Small intestine (tissue), 7 donors: ENCODE measurements at regions not wholly inside any gene's neighbourhood (a gene's known extent, or its start where the extent isn't known, plus 50 kb on each side); places are given as distances from the start of the nearest gene placed in this dataset.

Experiments used
- DNase-seq, 2 donors: peaks; one replicate each; pipeline versions ENCODE4 v3.0.0 to v3.0.0-alpha.2; 2013
- FAIRE-seq: peaks from 2 replicates; lab custom pipeline; 2012; peaks lifted over from hg19 to GRCh38; lab: Jason Lieb, UNC
- H3K27ac ChIP-seq, 3 donors: one replicate each; pipeline ENCODE4 v1.5.1; 2013; ENCODE audit warnings: low read length in 2 of 3, mild to moderate bottlenecking in 2 of 3, control low read depth in 1 of 3, inconsistent platforms in 1 of 3, low read depth in 1 of 3, moderate library complexity in 1 of 3
- H3K27me3 ChIP-seq, 3 donors: one replicate each; pipeline ENCODE4 v1.6.1; 2013; ENCODE audit warnings: low read length in 3 of 3, inconsistent platforms in 1 of 3; ENCODE audit not compliant: control insufficient read depth in 3 of 3, insufficient read depth in 3 of 3
- H3K36me3 ChIP-seq, 3 donors: one replicate each; pipeline ENCODE4 v1.6.1; 2013; ENCODE audit warnings: low read length in 3 of 3, inconsistent platforms in 1 of 3, low read depth in 1 of 3, mild to moderate bottlenecking in 1 of 3, moderate library complexity in 1 of 3; ENCODE audit not compliant: control insufficient read depth in 3 of 3, insufficient read depth in 2 of 3
- H3K4me1 ChIP-seq, 3 donors: one replicate each; pipeline ENCODE4 v1.6.1; 2013; ENCODE audit warnings: low read length in 2 of 3, inconsistent platforms in 1 of 3, low read depth in 1 of 3, mild to moderate bottlenecking in 1 of 3, moderate library complexity in 1 of 3; ENCODE audit not compliant: control insufficient read depth in 3 of 3, insufficient read depth in 2 of 3
- H3K4me3 ChIP-seq, 3 donors: one replicate each; pipeline ENCODE4 v1.5.1; 2013; ENCODE audit warnings: low read length in 3 of 3, control low read depth in 1 of 3, inconsistent platforms in 1 of 3, low read depth in 1 of 3, mild to moderate bottlenecking in 1 of 3, moderate library complexity in 1 of 3
- H3K9me3 ChIP-seq, 2 donors: one replicate each; pipeline ENCODE4 v1.6.1; 2013; ENCODE audit warnings: low read depth in 1 of 2, low read length in 1 of 2; ENCODE audit not compliant: control insufficient read depth in 2 of 2, insufficient read depth in 1 of 2
- WGBS, 3 donors: extraction: QIAGEN DNeasy Blood & Tissue Kit; methylation state at CpG; one replicate each; pipeline ENCODE4 v1.1.7; 2013; 5-methylcytosine and 5-hydroxymethylcytosine counted together
- donor health status: healthy with polysubstance abuse.
- donor health status: control.
- donor health status: control.
- donor health status: Bipolar disorder and iron deficiency.
- donor health status: healthy.

- 93 to 98% (median 96%) methylated on average over 9 of the region's 9 CpGs for WGBS, 3 donors
- no peaks in the 10 kb centered on the region for H3K9me3 ChIP-seq
- H3K27me3 ChIP-seq = no peaks in the 10 kb centered on the region
- no peak for DNase-seq
- no peak overlapping the region for H3K4me3 ChIP-seq
- no peaks in the 10 kb centered on the region for H3K36me3 ChIP-seq
- FAIRE-seq = no peak
- peaks cover 0 to 7% (median 5%) of the 10 kb centered on the region in 3 donors for H3K4me1 ChIP-seq
- no peak overlapping the region for H3K27ac ChIP-seq
Observed at GRCh38 chr6:43859213-43859612, 89.2 kb downstream of the VEGFA start.

GRCh38 chr6:43858161-43859153 is 88.4 kb downstream of the VEGFA start:
- H3K9me3 ChIP-seq = no peaks in the 10 kb centered on the region
- 83 to 87% (median 87%) methylated on average over 11 of the region's 11 CpGs for WGBS, 3 donors
- H3K4me3 ChIP-seq = no peak overlapping the region
- H3K36me3 ChIP-seq = no peaks in the 10 kb centered on the region
- H3K4me1 ChIP-seq = peaks cover 0 to 12% (median 5%) of the 10 kb centered on the region in 3 donors
- no peak for DNase-seq
- no peak overlapping the region for H3K27ac ChIP-seq
- FAIRE-seq = no peak
- H3K27me3 ChIP-seq = no peaks in the 10 kb centered on the region

DNA sequence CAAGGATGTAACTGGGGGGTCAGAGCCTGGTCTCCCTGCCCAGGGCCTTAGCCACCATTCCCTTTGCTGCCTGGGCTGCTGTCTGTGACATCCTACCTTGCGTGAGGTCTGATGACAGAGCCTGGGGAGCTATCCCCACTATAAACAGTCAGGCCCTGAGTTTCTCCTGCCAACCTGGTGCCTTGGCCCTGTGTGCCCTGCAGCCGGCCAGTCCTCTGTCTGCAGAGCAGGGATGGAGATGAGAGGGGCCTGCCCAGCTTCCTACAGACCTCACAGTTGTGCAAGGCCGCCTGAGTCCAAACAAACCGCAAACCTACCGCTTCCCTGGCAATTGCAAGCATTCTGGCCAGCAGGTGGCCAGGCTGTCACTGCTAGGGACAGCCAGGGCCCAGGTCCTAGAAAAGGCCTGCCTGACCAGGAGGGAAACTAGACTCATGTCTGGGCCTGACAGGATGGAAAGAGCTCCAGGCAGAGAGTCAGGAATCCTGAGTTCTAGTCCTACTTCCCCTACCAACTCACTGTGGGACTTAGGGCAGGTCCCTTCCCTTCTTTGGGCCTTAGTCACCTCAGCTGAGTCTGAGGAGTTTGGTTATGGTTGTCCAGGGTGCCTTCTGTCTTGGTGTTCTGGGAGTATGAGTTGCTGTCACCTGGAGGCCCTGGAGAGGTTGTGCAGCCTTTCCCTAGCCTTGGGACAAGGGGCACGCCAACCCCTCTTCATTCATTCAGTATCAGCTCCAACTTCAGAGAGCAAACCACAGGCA is 86.2 kb downstream of the VEGFA start:
- no peaks in the 10 kb centered on the region for H3K36me3 ChIP-seq
- peaks cover 0 to 17% (median 5%) of the 10 kb centered on the region in 3 donors for H3K4me1 ChIP-seq
- H3K9me3 ChIP-seq = no peaks in the 10 kb centered on the region
- no peak overlapping the region for H3K27ac ChIP-seq
- no peaks in the 10 kb centered on the region for H3K27me3 ChIP-seq
- FAIRE-seq (no peak), DNase-seq (peak; percentile 61 to 62)
- H3K4me3 ChIP-seq = no peak overlapping the region
- WGBS, 3 donors = 64 to 83% (median 72%) methylated on average over 6 of the region's 6 CpGs

DNA sequence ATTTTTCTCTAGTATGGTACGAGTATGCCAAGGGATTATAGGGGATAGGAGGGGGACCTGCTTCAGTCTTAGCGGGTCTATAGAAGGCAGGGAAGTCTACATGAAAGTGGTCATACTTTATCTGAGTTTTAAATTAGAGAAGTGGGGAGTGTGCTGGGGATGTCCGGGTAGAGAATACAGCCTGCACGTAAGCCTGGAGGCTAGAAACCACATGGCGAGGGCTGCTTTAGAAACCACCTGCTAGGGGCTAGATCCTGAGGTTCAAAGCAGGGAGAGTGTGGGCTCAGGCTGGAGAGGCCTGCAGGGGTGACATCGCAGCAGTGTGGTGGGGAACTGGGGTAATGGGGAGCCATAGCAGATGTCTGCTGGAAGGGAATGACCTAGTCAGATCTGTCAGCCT is 85.2 kb downstream of the VEGFA start:
- H3K9me3 ChIP-seq = no peaks in the 10 kb centered on the region
- FAIRE-seq (no peak), DNase-seq (no peak)
- no peak overlapping the region for H3K27ac ChIP-seq
- no peaks in the 10 kb centered on the region for H3K27me3 ChIP-seq
- H3K4me1 ChIP-seq = peaks cover 0 to 22% (median 5%) of the 10 kb centered on the region in 3 donors
- WGBS, 3 donors = 77 to 92% (median 77%) methylated on average over 6 of the region's 6 CpGs
- no peaks in the 10 kb centered on the region for H3K36me3 ChIP-seq
- no peak overlapping the region for H3K4me3 ChIP-seq

- Histone ChIP-seq H3K9me3 (no peaks in the 10 kb centered on the region), H3K36me3 (no peaks in the 10 kb centered on the region), H3K27me3 (no peaks in the 10 kb centered on the region), H3K4me1 (peaks cover 0 to 22% (median 5%) of the 10 kb centered on the region in 3 donors), H3K4me3 (no peak overlapping the region), H3K27ac (no peak overlapping the region)
- DNase-seq (no peak), FAIRE-seq (no peak)
- WGBS, 3 donors = 91 to 93% (median 91%) methylated on average over 5 of the region's 5 CpGs
Observed at GRCh38 chr6:43853066-43853650, 83.1 kb downstream of the VEGFA start.

DNA sequence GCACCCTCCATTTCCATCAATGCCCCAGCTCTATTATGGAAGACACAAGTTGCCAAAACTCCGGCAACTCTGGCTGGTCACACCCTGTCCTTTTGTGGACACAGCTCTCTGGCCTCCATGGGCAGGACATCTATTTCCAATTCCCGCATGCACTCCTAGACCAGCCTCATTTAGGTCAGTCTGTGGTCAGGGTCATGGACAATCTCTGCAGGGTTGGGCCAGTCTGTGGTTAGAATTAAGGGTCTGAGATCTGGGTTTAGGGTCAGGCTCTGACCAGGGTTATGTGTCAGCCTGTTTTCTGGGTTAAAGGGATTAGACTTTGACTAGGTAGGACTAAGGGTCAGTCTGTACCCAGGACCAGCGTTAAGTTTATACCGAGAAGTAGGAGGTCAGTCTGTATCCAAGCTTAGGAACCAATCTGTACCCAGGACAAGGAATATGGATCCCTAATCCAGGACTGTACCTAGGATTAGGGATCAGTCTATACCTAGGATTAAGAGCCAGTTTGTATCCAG is 82.4 kb downstream of the VEGFA start:
- DNase-seq (no peak), FAIRE-seq (no peak)
- Histone ChIP-seq H3K27me3 (no peaks in the 10 kb centered on the region), H3K9me3 (no peaks in the 10 kb centered on the region), H3K36me3 (no peaks in the 10 kb centered on the region), H3K4me1 (peaks cover 0 to 22% (median 5%) of the 10 kb centered on the region in 3 donors), H3K4me3 (no peak overlapping the region), H3K27ac (no peak overlapping the region)
- WGBS, 3 donors = 92 to 97% (median 94%) methylated on average over 4 of the region's 4 CpGs

GRCh38 chr6:43851204-43851865 is 81.3 kb downstream of the VEGFA start:
- Histone ChIP-seq H3K27me3 (no peaks in the 10 kb centered on the region), H3K27ac (no peak overlapping the region), H3K4me3 (no peak overlapping the region), H3K4me1 (peaks cover 0 to 22% (median 5%) of the 10 kb centered on the region in 3 donors), H3K9me3 (no peaks in the 10 kb centered on the region), H3K36me3 (no peaks in the 10 kb centered on the region)
- 77 to 96% (median 87%) methylated on average over 10 of the region's 10 CpGs for WGBS, 3 donors
- DNase-seq (peak in 1 of 2 donors; percentile 38), FAIRE-seq (no peak)
